GM06990 (cell line): ENCODE measurements at regions not wholly inside any gene's neighbourhood (a gene's known extent, or its start where the extent isn't known, plus 50 kb on each side); places are given as distances from the start of the nearest gene placed in this dataset.

ENCODE experiments used
- DNase-seq: peaks from one replicate; pipeline ENCODE4 v3.0.0-alpha.2; 2011; ENCODE audit not compliant: insufficient read length; ENCODE audit errors: extremely low read depth
- H3K27me3 ChIP-seq: replicated peaks from 2 replicates; pipeline ENCODE4 v1.6.0; 2011; ENCODE audit warnings: low read length; ENCODE audit not compliant: control insufficient read depth, insufficient read depth
- H3K36me3 ChIP-seq: 2 replicates; pipeline ENCODE4 v1.5.1; 2011; ENCODE audit warnings: low read length; ENCODE audit not compliant: control insufficient read depth, insufficient read depth
- H3K4me3 ChIP-seq: replicated peaks from 2 replicates; pipeline ENCODE4 v1.5.1; 2011; ENCODE audit warnings: low read depth, mild to moderate bottlenecking, control low read depth, low read length
- TF ChIP-seq, protein P1 (sequence below): IDR thresholded peaks from 2 replicates; pipeline ENCODE4 v1.5.1; 2011; ENCODE audit warnings: low read length, control low read depth, mild to moderate bottlenecking, inconsistent platforms; ENCODE audit not compliant: insufficient read depth, poor library complexity, severe bottlenecking

DNA sequence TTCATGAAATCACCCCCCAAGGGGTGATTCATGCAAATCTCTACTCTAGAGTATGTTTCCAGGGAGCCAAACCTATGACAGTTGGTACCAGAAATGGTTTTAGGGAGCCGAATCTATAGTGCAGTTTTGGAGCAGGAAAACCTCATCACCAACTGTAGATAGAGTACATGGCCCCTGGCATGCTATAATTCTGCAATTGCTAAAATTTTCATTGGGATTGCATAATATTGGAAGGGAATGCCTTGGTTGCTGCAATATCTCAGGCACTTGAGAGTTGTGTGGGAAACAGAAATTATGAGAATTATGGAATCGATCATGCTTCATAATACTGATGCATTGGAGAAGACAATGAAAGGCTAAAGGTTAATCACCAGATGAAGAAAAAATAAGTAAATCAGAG lies 148.2 kb upstream of the PLPPR1 start:
- TF ChIP-seq, protein P1, sequence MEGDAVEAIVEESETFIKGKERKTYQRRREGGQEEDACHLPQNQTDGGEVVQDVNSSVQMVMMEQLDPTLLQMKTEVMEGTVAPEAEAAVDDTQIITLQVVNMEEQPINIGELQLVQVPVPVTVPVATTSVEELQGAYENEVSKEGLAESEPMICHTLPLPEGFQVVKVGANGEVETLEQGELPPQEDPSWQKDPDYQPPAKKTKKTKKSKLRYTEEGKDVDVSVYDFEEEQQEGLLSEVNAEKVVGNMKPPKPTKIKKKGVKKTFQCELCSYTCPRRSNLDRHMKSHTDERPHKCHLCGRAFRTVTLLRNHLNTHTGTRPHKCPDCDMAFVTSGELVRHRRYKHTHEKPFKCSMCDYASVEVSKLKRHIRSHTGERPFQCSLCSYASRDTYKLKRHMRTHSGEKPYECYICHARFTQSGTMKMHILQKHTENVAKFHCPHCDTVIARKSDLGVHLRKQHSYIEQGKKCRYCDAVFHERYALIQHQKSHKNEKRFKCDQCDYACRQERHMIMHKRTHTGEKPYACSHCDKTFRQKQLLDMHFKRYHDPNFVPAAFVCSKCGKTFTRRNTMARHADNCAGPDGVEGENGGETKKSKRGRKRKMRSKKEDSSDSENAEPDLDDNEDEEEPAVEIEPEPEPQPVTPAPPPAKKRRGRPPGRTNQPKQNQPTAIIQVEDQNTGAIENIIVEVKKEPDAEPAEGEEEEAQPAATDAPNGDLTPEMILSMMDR, result no peak
- no peak overlapping the region for H3K4me3 ChIP-seq
- H3K36me3 ChIP-seq, result no peaks in the 10 kb centered on the region
- DNase-seq, result no peak
- H3K27me3 ChIP-seq, result no peaks in the 10 kb centered on the region

DNA sequence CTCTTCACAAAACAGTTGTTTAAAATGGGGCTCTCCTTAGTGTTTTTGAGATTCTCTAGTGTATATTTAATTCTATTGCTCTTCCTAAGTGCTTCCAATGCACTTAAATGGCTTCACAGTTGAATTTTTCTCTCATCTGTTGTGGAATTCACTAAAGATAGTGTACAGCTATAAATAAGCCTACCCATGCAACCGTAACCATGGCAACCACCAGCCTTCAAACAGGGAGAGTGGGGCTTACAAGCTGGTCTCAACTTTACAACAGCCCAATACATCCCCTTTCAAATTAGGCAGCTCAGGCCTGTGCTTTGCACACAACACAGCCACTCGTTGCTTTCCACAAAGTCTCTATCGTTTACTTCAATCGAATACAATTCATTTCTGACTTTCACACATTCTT lies 144.0 kb upstream of the PLPPR1 start:
- TF ChIP-seq, protein P1, result no peak

DNA sequence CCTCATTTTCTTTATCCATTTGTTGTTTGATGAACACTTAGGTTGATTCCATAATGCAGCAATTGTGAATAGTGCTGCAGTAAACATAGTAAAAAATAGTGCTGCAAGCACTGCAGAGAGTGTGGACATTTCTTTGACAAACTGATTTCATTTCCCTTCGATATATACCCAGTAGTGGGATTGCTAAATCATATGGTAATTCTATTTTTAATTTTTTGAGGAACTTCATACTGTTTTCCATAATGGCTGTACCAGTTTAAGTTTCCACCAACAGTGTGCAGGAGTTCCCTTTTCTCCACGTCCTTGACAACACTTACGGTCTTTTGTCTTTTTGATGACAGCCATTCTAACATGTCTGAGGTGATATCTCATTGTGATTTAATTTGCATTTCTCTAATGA lies 138.2 kb upstream of the PLPPR1 start:
- no peaks in the 10 kb centered on the region for H3K36me3 ChIP-seq
- H3K4me3 ChIP-seq, result no peak overlapping the region
- no peak for DNase-seq
- TF ChIP-seq, protein P1, result no peak
- H3K27me3 ChIP-seq, result no peaks in the 10 kb centered on the region

More for the DNA sequence above, 144.0 kb upstream of the PLPPR1 start:
- no peaks in the 10 kb centered on the region for H3K27me3 ChIP-seq
- H3K4me3 ChIP-seq, result no peak overlapping the region
- DNase-seq, result no peak
- no peaks in the 10 kb centered on the region for H3K36me3 ChIP-seq

DNA sequence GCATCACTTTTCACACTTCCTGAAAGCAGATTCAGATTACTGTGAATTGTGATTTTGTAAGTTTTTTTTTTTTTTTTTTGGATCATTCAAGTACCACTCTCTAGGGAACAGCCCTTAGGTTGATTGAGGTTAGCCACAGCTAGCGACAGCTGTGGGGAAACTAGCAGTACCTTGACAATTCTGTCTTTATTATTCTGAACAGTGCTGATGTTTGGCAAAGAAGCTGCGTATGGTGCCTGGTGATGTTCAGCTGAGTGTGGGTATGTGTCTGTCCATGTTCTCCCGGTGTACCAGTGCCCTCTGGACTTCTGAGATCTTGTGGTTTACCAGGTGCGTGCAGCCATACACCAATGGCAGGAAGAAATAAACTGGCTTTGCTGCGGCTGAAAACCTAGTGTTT lies 117.3 kb upstream of the PLPPR1 start:
- no peaks in the 10 kb centered on the region for H3K36me3 ChIP-seq
- TF ChIP-seq, protein P1, result no peak

DNA sequence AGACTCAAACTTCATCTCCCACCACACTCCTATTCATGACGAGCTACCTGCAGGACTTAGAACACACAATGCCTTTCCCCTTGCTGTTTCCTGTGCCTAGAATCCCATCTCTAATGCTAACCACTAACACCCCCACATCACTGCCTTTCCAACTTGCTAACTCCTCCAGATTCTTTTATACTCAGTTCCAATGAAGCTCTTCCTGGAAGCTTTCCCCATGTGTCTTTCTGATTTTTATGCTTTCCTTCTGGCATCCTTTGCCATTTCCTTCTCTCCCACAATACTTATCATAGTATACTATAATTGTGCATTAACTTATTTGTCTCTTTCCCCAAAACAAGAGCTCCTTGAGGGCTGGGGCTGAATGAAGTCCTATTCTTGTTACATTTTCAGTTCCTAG lies 115.3 kb upstream of the PLPPR1 start:
- H3K4me3 ChIP-seq, result no peak overlapping the region
- TF ChIP-seq, protein P1, result no peak
- no peaks in the 10 kb centered on the region for H3K27me3 ChIP-seq
- no peak for DNase-seq
- H3K36me3 ChIP-seq, result no peaks in the 10 kb centered on the region

More for the DNA sequence above, 117.3 kb upstream of the PLPPR1 start:
- H3K27me3 ChIP-seq, result no peaks in the 10 kb centered on the region
- no peak for DNase-seq
- no peak overlapping the region for H3K4me3 ChIP-seq

DNA sequence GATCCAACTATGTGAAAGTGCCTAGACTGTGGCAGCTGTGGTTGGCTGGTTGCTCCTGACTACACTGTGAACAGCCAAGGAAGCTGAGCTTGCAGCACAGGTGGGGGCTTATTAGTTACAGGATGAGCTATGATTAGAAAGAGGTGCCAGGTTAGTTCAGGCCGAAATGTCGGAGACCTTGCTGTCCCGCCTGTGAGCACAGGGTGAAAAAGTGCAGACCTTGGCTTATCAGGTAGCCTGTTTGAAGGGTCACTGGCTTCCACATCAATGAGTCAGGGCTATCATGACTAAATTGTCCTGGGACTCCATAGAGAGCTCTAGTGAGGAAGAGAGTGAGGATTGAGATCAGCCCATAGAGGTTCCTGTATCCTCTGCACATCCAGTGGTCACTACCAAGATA lies 114.3 kb upstream of the PLPPR1 start:
- H3K27me3 ChIP-seq, result no peaks in the 10 kb centered on the region
- DNase-seq, result no peak
- TF ChIP-seq, protein P1, result no peak
- H3K36me3 ChIP-seq, result no peaks in the 10 kb centered on the region
- no peak overlapping the region for H3K4me3 ChIP-seq
